Choroid plexus epithelial cell (primary cell): ENCODE measurements at regions not wholly inside any gene's neighbourhood (a gene's known extent, or its start where the extent isn't known, plus 50 kb on each side); places are given as distances from the start of the nearest gene placed in this dataset.

ENCODE experiments used
- DNase-seq: peaks from one replicate; pipeline ENCODE4 v3.0.0-alpha.2; 2010; ENCODE audit warnings: low read depth
- H3K4me3 ChIP-seq: 2 replicates; pipeline ENCODE4 v1.5.1; 2011; ENCODE audit warnings: low read depth, mild to moderate bottlenecking, control low read depth, low read length, moderate library complexity
- TF ChIP-seq, protein P1 (sequence below): conservative IDR thresholded peaks from 2 replicates; pipeline ENCODE4 v1.5.1; 2011; ENCODE audit warnings: low read depth, mild to moderate bottlenecking, control low read depth, inconsistent platforms, low read length, moderate library complexity

DNA sequence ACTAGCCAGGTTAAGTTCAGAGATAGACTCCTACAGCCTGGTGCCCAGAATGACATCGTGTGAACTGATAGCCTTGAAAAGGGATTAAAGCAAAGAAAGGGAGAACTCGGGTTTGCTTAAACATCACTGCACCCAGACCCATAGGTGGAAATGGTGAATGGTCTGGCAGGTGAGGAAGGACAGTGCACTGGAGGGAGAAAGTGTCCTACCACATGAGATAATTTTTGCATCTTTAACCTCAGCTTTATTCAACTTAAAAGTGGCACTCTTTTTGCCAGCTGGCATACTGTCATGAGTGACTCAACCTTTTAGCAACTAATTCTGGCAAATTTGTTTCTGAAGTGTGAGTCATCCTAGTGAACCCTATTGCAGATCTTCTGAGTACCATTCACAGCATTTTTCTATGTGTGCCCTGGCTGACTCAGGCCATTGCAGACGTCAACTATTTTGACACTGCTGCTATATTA is 53.0 kb upstream of the DAPP1 start:
- H3K4me3 ChIP-seq: no peak overlapping the region
- DNase-seq: peak; percentile 67
- TF ChIP-seq, protein P1, sequence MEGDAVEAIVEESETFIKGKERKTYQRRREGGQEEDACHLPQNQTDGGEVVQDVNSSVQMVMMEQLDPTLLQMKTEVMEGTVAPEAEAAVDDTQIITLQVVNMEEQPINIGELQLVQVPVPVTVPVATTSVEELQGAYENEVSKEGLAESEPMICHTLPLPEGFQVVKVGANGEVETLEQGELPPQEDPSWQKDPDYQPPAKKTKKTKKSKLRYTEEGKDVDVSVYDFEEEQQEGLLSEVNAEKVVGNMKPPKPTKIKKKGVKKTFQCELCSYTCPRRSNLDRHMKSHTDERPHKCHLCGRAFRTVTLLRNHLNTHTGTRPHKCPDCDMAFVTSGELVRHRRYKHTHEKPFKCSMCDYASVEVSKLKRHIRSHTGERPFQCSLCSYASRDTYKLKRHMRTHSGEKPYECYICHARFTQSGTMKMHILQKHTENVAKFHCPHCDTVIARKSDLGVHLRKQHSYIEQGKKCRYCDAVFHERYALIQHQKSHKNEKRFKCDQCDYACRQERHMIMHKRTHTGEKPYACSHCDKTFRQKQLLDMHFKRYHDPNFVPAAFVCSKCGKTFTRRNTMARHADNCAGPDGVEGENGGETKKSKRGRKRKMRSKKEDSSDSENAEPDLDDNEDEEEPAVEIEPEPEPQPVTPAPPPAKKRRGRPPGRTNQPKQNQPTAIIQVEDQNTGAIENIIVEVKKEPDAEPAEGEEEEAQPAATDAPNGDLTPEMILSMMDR: no peak

- no peak overlapping the region for H3K4me3 ChIP-seq
- DNase-seq: no peak
- TF ChIP-seq, protein P1: no peak
Observed at GRCh38 chr4:99762728-99763127, 53.9 kb upstream of the DAPP1 start.

- TF ChIP-seq, protein P1: no peak
- no peak for DNase-seq
- no peak overlapping the region for H3K4me3 ChIP-seq
Observed at GRCh38 chr4:99759988-99760387, 56.6 kb upstream of the DAPP1 start.

DNA sequence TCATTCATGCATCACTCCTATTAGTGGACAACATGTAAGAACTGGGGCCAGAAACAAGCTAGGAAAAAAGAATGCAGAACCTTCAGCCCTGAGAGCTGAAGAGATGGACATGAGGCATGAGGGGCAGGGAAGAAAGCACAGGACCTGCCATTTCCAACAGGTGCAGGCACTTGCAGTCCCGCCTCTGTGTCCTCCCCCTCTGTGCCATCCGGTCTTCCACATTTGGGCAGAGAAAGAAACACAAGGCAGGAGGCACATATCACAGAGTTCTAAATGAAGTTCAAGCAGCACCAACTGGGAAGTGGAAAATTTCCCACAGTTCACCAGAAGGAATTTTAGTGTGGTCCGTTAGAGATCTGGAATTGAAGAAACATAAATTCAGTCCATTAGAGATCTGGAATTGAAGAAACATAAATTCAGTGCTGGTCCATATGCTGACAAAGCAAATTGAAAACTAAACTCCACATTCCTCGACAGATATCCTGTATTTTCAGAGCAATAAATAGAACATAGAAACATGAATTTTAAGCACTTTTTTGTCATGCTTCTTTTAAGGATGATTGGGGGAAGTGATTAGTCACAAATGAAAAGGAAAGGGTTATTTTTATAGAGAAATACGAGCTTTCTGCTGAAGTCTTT is 57.2 kb upstream of the DAPP1 start:
- no peak overlapping the region for H3K4me3 ChIP-seq
- TF ChIP-seq, protein P1: no peak
- no peak for DNase-seq

DNA sequence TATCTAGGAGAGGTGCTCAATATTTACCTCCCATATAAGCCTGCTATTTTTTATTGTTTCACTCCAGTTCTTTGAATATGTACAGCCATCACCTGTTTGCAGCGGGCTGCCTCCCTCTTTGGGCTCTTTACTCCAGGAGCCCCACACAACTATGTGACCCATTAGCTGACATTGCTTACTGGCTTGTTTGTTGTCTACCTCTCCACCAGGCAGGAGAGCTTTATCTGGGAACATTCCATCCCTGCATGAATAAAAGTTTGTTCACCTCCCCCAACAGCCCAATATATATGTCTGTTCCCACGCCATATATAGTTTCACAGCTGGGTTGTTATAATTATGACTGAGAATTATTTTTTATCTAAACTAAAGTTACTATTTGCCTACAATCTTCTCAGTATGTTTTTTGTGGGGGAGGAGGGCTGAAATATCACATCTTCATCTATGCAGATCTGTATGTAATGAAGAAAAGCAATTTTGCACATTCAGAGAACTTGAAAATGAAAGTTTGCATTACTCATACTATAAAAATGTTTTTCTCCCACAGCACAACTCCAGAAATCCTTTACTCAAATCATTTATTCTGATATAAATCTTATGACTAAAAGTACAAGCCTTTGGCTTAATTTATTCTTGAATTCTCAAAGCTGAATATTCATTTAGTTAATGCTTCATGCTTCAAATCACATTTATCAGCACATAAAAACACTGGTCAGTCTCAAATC is 61.2 kb upstream of the DAPP1 start:
- H3K4me3 ChIP-seq: no peak overlapping the region
- DNase-seq: peak; percentile 8
- TF ChIP-seq, protein P1: no peak

GRCh38 chr4:99754756-99755155 is 61.9 kb upstream of the DAPP1 start:
- H3K4me3 ChIP-seq: no peak overlapping the region
- TF ChIP-seq, protein P1: no peak
- DNase-seq: peak; percentile 13

DNA sequence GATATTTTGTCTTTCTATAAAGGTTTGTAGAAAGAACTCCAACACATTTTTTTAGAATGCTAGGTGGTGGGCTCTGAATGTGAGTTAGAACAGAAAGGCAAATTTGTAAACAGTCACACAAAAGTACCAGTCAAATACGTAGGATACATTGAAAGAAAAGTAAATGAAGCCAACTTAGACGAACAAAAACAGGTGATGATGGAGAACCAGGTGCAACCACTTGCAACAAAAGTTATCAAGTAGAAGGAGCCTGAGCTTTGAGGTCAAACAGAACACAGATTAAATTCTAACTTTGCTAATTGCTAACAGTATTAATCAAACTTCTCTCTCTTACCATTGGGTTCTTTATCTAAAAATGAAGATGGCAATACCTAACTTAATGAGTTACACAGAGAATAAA is 62.7 kb upstream of the DAPP1 start:
- TF ChIP-seq, protein P1: no peak
- DNase-seq: no peak
- no peak overlapping the region for H3K4me3 ChIP-seq
